ENCODE measurements at regions not wholly inside any gene's neighbourhood (a gene's known extent, or its start where the extent isn't known, plus 50 kb on each side); places are given as distances from the start of the nearest gene placed in this dataset.

GRCh38 chr6:76397966-76398365, 325.5 kb upstream of the IMPG1 start:
- Histone ChIP-seq H3K36me3 (ENCODE audit: control insufficient read depth in 3 of 3, insufficient read depth in 2 of 3, low read depth in 1 of 3, low read length in 3 of 3) (no peaks in the 10 kb centered on the region), H3K4me1 (ENCODE audit: control insufficient read depth in 3 of 3, insufficient read depth in 2 of 3, low read depth in 1 of 3, low read length in 2 of 3) (no peaks in the 10 kb centered on the region), H3K9me3 (ENCODE audit: control insufficient read depth in 2 of 2, insufficient read depth in 1 of 2, low read depth in 1 of 2, low read length in 1 of 2) (no peaks in the 10 kb centered on the region), H3K27me3 (ENCODE audit: control insufficient read depth in 3 of 3, insufficient read depth in 3 of 3, low read length in 3 of 3) (no peaks in the 10 kb centered on the region), H3K27ac (ENCODE audit: low read depth in 1 of 3, low read length in 2 of 3) (no peak overlapping the region), H3K4me3 (ENCODE audit: low read depth in 1 of 3, low read length in 3 of 3) (no peak overlapping the region)
- 78 to 92% (median 86%) methylated on average over 1 of the region's 1 CpG for WGBS, 3 donors
- FAIRE-seq (no peak), DNase-seq (no peak)

- H3K9me3 ChIP-seq (ENCODE audit: control insufficient read depth in 2 of 2, insufficient read depth in 1 of 2, low read depth in 1 of 2, low read length in 1 of 2): peaks cover 2 to 28% of the 10 kb centered on the region in 2 donors
- H3K4me1 ChIP-seq (ENCODE audit: control insufficient read depth in 3 of 3, insufficient read depth in 2 of 3, low read depth in 1 of 3, low read length in 2 of 3): no peaks in the 10 kb centered on the region
- H3K4me3 ChIP-seq (ENCODE audit: low read depth in 1 of 3, low read length in 3 of 3): no peak overlapping the region
- DNase-seq (no peak), FAIRE-seq (no peak)
- no peak overlapping the region for H3K27ac ChIP-seq (ENCODE audit: low read depth in 1 of 3, low read length in 2 of 3)
- H3K27me3 ChIP-seq (ENCODE audit: control insufficient read depth in 3 of 3, insufficient read depth in 3 of 3, low read length in 3 of 3): no peaks in the 10 kb centered on the region
- 44 to 80% (median 54%) methylated on average over 1 of the region's 1 CpG for WGBS, 3 donors
- no peaks in the 10 kb centered on the region for H3K36me3 ChIP-seq (ENCODE audit: control insufficient read depth in 3 of 3, insufficient read depth in 2 of 3, low read depth in 1 of 3, low read length in 3 of 3)
Observed at GRCh38 chr6:76382201-76382600, 309.7 kb upstream of the IMPG1 start.

- DNase-seq (no peak), FAIRE-seq (no peak)
- Histone ChIP-seq H3K9me3 (ENCODE audit: control insufficient read depth in 2 of 2, insufficient read depth in 1 of 2, low read depth in 1 of 2, low read length in 1 of 2) (peaks cover 2 to 28% of the 10 kb centered on the region in 2 donors), H3K27me3 (ENCODE audit: control insufficient read depth in 3 of 3, insufficient read depth in 3 of 3, low read length in 3 of 3) (no peaks in the 10 kb centered on the region), H3K4me3 (ENCODE audit: low read depth in 1 of 3, low read length in 3 of 3) (no peak overlapping the region), H3K27ac (ENCODE audit: low read depth in 1 of 3, low read length in 2 of 3) (no peak overlapping the region), H3K4me1 (ENCODE audit: control insufficient read depth in 3 of 3, insufficient read depth in 2 of 3, low read depth in 1 of 3, low read length in 2 of 3) (no peaks in the 10 kb centered on the region), H3K36me3 (ENCODE audit: control insufficient read depth in 3 of 3, insufficient read depth in 2 of 3, low read depth in 1 of 3, low read length in 3 of 3) (no peaks in the 10 kb centered on the region)
- 48 to 58% (median 50%) methylated on average over 2 of the region's 2 CpGs for WGBS, 3 donors
Observed at GRCh38 chr6:76381612-76382011, 309.1 kb upstream of the IMPG1 start.

- Histone ChIP-seq H3K4me1 (ENCODE audit: control insufficient read depth in 3 of 3, insufficient read depth in 2 of 3, low read depth in 1 of 3, low read length in 2 of 3) (no peaks in the 10 kb centered on the region), H3K27ac (ENCODE audit: low read depth in 1 of 3, low read length in 2 of 3) (no peak overlapping the region), H3K4me3 (ENCODE audit: low read depth in 1 of 3, low read length in 3 of 3) (no peak overlapping the region), H3K36me3 (ENCODE audit: control insufficient read depth in 3 of 3, insufficient read depth in 2 of 3, low read depth in 1 of 3, low read length in 3 of 3) (no peaks in the 10 kb centered on the region), H3K27me3 (ENCODE audit: control insufficient read depth in 3 of 3, insufficient read depth in 3 of 3, low read length in 3 of 3) (no peaks in the 10 kb centered on the region), H3K9me3 (ENCODE audit: control insufficient read depth in 2 of 2, insufficient read depth in 1 of 2, low read depth in 1 of 2, low read length in 1 of 2) (no peaks in the 10 kb centered on the region)
- DNase-seq (peak in 1 of 2 donors; percentile 2), FAIRE-seq (no peak)
Observed at GRCh38 chr6:76351275-76351674, 278.8 kb upstream of the IMPG1 start.

- DNase-seq: no peak
- H3K27ac ChIP-seq (ENCODE audit: low read depth in 1 of 3, low read length in 2 of 3): no peak overlapping the region
- no peaks in the 10 kb centered on the region for H3K4me1 ChIP-seq (ENCODE audit: control insufficient read depth in 3 of 3, insufficient read depth in 2 of 3, low read depth in 1 of 3, low read length in 2 of 3)
- no peak for FAIRE-seq
- H3K9me3 ChIP-seq (ENCODE audit: control insufficient read depth in 2 of 2, insufficient read depth in 1 of 2, low read depth in 1 of 2, low read length in 1 of 2): no peaks in the 10 kb centered on the region
- H3K27me3 ChIP-seq (ENCODE audit: control insufficient read depth in 3 of 3, insufficient read depth in 3 of 3, low read length in 3 of 3): no peaks in the 10 kb centered on the region
- no peaks in the 10 kb centered on the region for H3K36me3 ChIP-seq (ENCODE audit: control insufficient read depth in 3 of 3, insufficient read depth in 2 of 3, low read depth in 1 of 3, low read length in 3 of 3)
- no peak overlapping the region for H3K4me3 ChIP-seq (ENCODE audit: low read depth in 1 of 3, low read length in 3 of 3)
Observed at GRCh38 chr6:76347539-76347938, 275.1 kb upstream of the IMPG1 start.

GRCh38 chr6:76342611-76343160, 270.2 kb upstream of the IMPG1 start:
- Histone ChIP-seq H3K27ac (ENCODE audit: low read depth in 1 of 3, low read length in 2 of 3) (no peak overlapping the region), H3K27me3 (ENCODE audit: control insufficient read depth in 3 of 3, insufficient read depth in 3 of 3, low read length in 3 of 3) (no peaks in the 10 kb centered on the region), H3K4me3 (ENCODE audit: low read depth in 1 of 3, low read length in 3 of 3) (no peak overlapping the region), H3K36me3 (ENCODE audit: control insufficient read depth in 3 of 3, insufficient read depth in 2 of 3, low read depth in 1 of 3, low read length in 3 of 3) (no peaks in the 10 kb centered on the region), H3K4me1 (ENCODE audit: control insufficient read depth in 3 of 3, insufficient read depth in 2 of 3, low read depth in 1 of 3, low read length in 2 of 3) (no peaks in the 10 kb centered on the region), H3K9me3 (ENCODE audit: control insufficient read depth in 2 of 2, insufficient read depth in 1 of 2, low read depth in 1 of 2, low read length in 1 of 2) (peaks cover 0 to 10% of the 10 kb centered on the region in 2 donors)
- no peak for FAIRE-seq
- DNase-seq: no peak
- 74 to 81% (median 74%) methylated on average over 1 of the region's 1 CpG for WGBS, 3 donors

GRCh38 chr6:76330031-76330430, 257.6 kb upstream of the IMPG1 start:
- H3K4me3 ChIP-seq (ENCODE audit: low read depth in 1 of 3, low read length in 3 of 3): no peak overlapping the region
- no peaks in the 10 kb centered on the region for H3K36me3 ChIP-seq (ENCODE audit: control insufficient read depth in 3 of 3, insufficient read depth in 2 of 3, low read depth in 1 of 3, low read length in 3 of 3)
- peaks cover 0 to 2% of the 10 kb centered on the region in 2 donors for H3K9me3 ChIP-seq (ENCODE audit: control insufficient read depth in 2 of 2, insufficient read depth in 1 of 2, low read depth in 1 of 2, low read length in 1 of 2)
- no peak for DNase-seq
- H3K4me1 ChIP-seq (ENCODE audit: control insufficient read depth in 3 of 3, insufficient read depth in 2 of 3, low read depth in 1 of 3, low read length in 2 of 3): no peaks in the 10 kb centered on the region
- no peak overlapping the region for H3K27ac ChIP-seq (ENCODE audit: low read depth in 1 of 3, low read length in 2 of 3)
- FAIRE-seq: no peak
- H3K27me3 ChIP-seq (ENCODE audit: control insufficient read depth in 3 of 3, insufficient read depth in 3 of 3, low read length in 3 of 3): no peaks in the 10 kb centered on the region
- 70 to 73% (median 72%) methylated on average over 4 of the region's 4 CpGs for WGBS, 3 donors

- no peak for DNase-seq
- WGBS, 3 donors: 85 to 89% (median 85%) methylated on average over 5 of the region's 5 CpGs
- Histone ChIP-seq H3K27me3 (ENCODE audit: control insufficient read depth in 3 of 3, insufficient read depth in 3 of 3, low read length in 3 of 3) (no peaks in the 10 kb centered on the region), H3K36me3 (ENCODE audit: control insufficient read depth in 3 of 3, insufficient read depth in 2 of 3, low read depth in 1 of 3, low read length in 3 of 3) (no peaks in the 10 kb centered on the region), H3K9me3 (ENCODE audit: control insufficient read depth in 2 of 2, insufficient read depth in 1 of 2, low read depth in 1 of 2, low read length in 1 of 2) (peaks cover 0 to 2% of the 10 kb centered on the region in 2 donors), H3K4me3 (ENCODE audit: low read depth in 1 of 3, low read length in 3 of 3) (no peak overlapping the region), H3K4me1 (ENCODE audit: control insufficient read depth in 3 of 3, insufficient read depth in 2 of 3, low read depth in 1 of 3, low read length in 2 of 3) (no peaks in the 10 kb centered on the region), H3K27ac (ENCODE audit: low read depth in 1 of 3, low read length in 2 of 3) (no peak overlapping the region)
- FAIRE-seq: no peak
Observed at GRCh38 chr6:76326871-76327270, 254.4 kb upstream of the IMPG1 start.
